AG08395 (cell line): ENCODE measurements at regions not wholly inside any gene's neighbourhood (a gene's known extent, or its start where the extent isn't known, plus 50 kb on each side); places are given as distances from the start of the nearest gene placed in this dataset.
"Not testable (repeated sequence)": the region's sequence is repeated elsewhere in the genome, so short reads cannot be mapped to it uniquely, and the experiment has no call there.

ENCODE experiments used
- DNase-seq: peaks from one replicate; pipeline ENCODE4 v3.0.0; 2012; ENCODE audit warnings: mixed read lengths, low spot score

GRCh38 chr16:52727849-52728248 is 180.9 kb upstream of the TOX3 start:
- DNase-seq: no peak

- no peak for DNase-seq
Measured at GRCh38 chr16:52727441-52727840, 180.5 kb upstream of the TOX3 start.

- DNase-seq: no peak
Measured at GRCh38 chr16:52725461-52725860, 178.5 kb upstream of the TOX3 start.

GRCh38 chr16:52725043-52725442 is 178.1 kb upstream of the TOX3 start:
- DNase-seq: no peak

- DNase-seq: no peak
Measured at GRCh38 chr16:52721331-52721730, 174.4 kb upstream of the TOX3 start.

- DNase-seq: no peak
Measured at GRCh38 chr16:52718046-52718445, 171.1 kb upstream of the TOX3 start.

GRCh38 chr16:52713740-52714139 is 166.8 kb upstream of the TOX3 start:
- no peak for DNase-seq

- no peak for DNase-seq
Measured at GRCh38 chr16:52709306-52709705, 162.4 kb upstream of the TOX3 start.

- no peak for DNase-seq
Measured at GRCh38 chr16:52708476-52708875, 161.5 kb upstream of the TOX3 start.

GRCh38 chr16:52707676-52708337 is 160.9 kb upstream of the TOX3 start:
- DNase-seq: no peak

- no peak for DNase-seq
Measured at GRCh38 chr16:52705122-52705521, 158.2 kb upstream of the TOX3 start.

GRCh38 chr16:52697971-52698370 is 151.0 kb upstream of the TOX3 start:
- no peak for DNase-seq

GRCh38 chr16:52696126-52696525 is 149.2 kb upstream of the TOX3 start:
- no peak for DNase-seq

- DNase-seq: no peak
Measured at GRCh38 chr16:52690468-52690867, 143.5 kb upstream of the TOX3 start.

GRCh38 chr16:52680993-52681392 is 134.1 kb upstream of the TOX3 start:
- DNase-seq: no peak

GRCh38 chr16:52677501-52677900 is 130.6 kb upstream of the TOX3 start:
- no peak for DNase-seq

GRCh38 chr16:52676959-52677358 is 130.0 kb upstream of the TOX3 start:
- DNase-seq: no peak

- no peak for DNase-seq
Measured at GRCh38 chr16:52671590-52671989, 124.6 kb upstream of the TOX3 start.

- DNase-seq: no peak
Measured at GRCh38 chr16:52657924-52658323, 111.0 kb upstream of the TOX3 start.

GRCh38 chr16:52655916-52656315 is 109.0 kb upstream of the TOX3 start:
- not testable (repeated sequence) for DNase-seq

- DNase-seq: not testable (repeated sequence)
Measured at GRCh38 chr16:52655156-52655555, 108.2 kb upstream of the TOX3 start.

- DNase-seq: no peak
Measured at GRCh38 chr16:52652033-52652432, 105.1 kb upstream of the TOX3 start.

GRCh38 chr16:52650789-52651188 is 103.8 kb upstream of the TOX3 start:
- no peak for DNase-seq

- DNase-seq: no peak
Measured at GRCh38 chr16:52650318-52650717, 103.4 kb upstream of the TOX3 start.

GRCh38 chr16:52649870-52650269 is 102.9 kb upstream of the TOX3 start:
- no peak for DNase-seq
